ENCODE measurements at regions not wholly inside any gene's neighbourhood (a gene's known extent, or its start where the extent isn't known, plus 50 kb on each side); places are given as distances from the start of the nearest gene placed in this dataset.

DNA sequence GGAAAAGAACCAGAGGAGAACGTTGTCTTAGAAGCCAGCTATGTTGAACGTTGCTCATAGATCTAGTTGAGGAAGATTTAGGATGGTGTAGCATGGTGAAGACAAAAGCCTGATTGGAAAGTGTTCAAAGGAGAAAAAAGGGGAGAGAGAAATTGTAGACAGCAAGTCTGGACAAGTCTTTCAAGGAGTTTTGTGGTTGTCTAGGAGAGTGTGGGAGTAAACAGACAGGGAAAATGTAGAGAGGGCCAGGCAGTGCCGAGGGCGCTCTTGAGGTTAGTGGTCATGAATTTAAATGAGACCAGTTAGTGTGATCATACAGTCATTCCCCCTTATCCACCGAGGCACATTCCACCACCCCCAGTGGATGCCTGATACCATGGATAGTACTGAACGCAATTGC, 167.5 kb upstream of the IL12A start:
- no peak for DNase-seq (ENCODE audit: low read depth)

DNA sequence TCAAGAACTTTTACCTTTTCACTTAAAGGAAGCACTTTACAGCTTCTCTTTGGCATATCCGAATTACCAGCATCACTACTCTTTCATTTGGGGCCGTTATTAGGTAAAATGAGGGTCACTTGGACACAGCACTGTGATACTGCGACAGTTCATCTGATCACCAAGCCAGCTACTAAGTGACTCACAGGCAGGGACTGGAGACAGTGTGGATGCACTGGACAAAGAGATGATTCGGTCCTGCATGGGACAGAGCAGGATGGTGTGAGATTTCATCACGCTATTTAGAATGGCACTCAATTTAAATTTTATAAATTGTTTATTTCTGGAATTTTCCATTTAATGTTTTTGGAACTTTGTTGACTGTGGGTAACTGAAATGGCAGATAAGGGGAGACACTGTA, 166.9 kb upstream of the IL12A start:
- no peak for DNase-seq (ENCODE audit: low read depth)

GRCh38 chr3:159823780-159824179, 164.9 kb upstream of the IL12A start:
- DNase-seq (ENCODE audit: low read depth), result no peak

DNA sequence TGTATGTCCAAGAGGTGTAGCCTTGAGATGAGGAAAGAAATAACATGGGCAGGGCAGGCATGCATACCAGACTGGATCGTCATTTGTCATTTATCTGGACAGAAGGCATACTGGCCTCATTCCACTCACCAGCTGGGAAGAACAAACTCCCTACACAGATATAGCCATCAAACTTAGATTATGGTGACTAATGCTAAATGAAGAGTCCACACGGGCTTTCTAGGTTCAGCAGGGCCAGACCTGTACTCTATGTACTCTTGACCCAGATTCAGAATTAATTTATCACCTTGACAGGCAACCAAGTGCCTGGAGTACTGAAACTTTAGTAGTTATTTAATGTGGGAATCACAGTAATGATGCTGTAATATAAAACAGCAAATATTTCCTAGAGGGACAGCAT, 164.3 kb upstream of the IL12A start:
- no peak for DNase-seq (ENCODE audit: low read depth)

- no peak for DNase-seq (ENCODE audit: low read depth)
Measured at GRCh38 chr3:159825216-159825854, 163.3 kb upstream of the IL12A start.

DNA sequence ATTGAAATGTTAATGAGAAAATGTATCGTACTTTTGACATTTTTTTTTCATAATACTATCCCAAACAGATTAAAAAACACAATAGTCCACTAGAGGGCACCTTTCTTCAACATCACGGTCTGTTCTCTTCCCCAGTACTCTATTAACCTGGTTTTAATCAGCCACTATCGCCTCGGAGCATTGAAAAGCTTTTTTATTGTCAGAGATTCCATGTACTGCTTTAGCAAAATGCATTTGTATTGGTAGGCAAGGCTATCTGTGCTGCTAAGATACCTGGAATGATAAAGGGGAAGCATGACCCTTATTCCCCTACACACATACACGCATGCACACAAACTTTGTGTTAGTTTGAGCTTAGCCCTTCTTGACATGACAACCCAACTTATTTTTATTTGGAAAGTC, 160.1 kb upstream of the IL12A start:
- no peak for DNase-seq (ENCODE audit: low read depth)

- no peak for DNase-seq (ENCODE audit: low read depth)
Measured at GRCh38 chr3:159829056-159829455, 159.6 kb upstream of the IL12A start.

GRCh38 chr3:159829539-159830227, 159.0 kb upstream of the IL12A start:
- DNase-seq (ENCODE audit: low read depth), result no peak

DNA sequence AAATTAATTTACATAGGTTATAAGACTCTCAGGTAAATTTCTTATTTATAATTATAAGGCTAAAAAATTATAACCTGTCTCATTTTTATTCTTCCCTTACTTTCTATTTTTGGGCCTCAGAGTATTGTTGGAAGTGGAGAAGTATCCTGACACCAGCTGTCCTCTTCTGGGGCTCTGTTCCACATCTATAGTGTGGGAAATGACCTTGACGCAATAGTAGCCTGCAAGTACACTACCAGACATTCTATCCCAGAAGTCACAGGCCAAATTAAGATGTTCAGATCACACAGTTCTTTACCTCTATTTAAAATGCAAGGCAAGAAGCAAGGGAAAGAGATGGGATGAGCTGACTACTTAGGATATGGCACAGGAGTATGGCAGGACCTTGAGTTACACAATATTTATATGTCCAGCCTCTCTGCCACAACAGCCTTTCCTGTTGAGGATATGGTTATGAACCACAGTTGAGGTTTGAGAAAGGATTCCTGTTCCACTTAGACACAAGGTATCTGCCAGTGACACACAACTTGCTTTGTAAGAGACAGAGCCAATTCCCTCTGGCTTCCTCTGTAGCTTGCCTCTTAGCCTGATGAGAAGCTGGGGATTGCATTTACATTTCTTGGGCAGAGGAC, 158.0 kb upstream of the IL12A start:
- no peak for DNase-seq (ENCODE audit: low read depth)

GRCh38 chr3:159831466-159831865, 157.2 kb upstream of the IL12A start:
- no peak for DNase-seq (ENCODE audit: low read depth)

DNA sequence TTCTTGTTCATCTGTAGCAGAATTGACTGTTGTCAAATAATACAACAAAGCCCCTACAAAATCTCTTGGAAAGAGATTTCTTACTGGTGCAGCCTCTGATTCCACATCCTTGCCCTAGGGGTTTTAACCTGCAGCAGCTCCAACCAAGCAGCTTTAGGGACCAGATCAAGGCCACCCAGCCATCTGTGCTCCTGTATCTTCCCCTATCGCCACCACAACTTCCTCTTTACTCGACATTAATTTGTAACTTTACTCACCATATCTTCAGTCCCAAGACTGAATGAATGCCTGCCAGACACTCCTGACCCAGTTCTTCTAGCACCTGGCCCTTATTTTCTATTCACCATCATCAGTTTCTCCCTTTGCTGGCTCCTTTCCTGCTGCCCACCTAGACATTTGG, 156.6 kb upstream of the IL12A start:
- DNase-seq (ENCODE audit: low read depth), result no peak

GRCh38 chr3:159835126-159835525, 153.5 kb upstream of the IL12A start:
- no peak for DNase-seq (ENCODE audit: low read depth)

DNA sequence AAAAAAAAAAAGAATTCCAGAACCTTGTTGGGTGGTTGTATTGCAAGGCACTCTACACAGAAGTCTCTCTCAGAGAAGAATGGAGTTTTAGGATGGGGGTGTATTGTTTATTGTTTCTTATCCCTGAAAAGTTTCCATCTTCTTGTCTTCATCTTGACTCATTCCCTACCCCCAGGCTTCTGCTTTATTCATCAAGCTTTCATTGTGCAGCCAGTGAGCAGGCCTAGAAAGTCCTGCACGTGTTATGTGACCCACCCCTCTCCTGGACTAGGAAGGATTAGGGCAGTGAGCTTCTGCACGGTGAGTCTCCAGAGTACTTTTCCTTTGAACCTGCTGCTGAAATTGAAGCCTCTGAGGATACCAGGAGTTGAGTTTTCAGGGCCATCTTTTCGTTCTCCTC, 150.9 kb upstream of the IL12A start:
- DNase-seq (ENCODE audit: low read depth), result no peak

DNA sequence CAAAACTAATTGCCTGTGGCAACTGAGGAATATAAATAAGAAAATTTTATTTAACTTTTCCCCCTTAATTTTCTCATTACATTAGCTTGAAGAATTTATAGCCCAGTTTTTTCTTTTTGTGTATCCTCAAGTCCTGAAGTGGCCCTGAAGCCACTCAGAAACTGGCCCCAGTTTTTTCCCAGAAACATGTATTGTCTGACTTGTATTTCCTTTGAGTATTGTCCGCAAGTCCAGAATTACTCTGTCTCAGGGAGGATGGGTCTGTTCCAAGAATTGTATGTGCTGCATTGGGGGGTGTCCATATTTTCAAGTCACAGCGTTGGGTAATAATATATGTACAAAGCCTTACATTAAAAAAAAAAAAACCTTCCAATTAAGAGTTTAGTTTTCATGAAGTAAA, 149.7 kb upstream of the IL12A start:
- no peak for DNase-seq (ENCODE audit: low read depth)

- peak; percentile 1 for DNase-seq (ENCODE audit: low read depth)
Measured at GRCh38 chr3:159839561-159840379, 148.9 kb upstream of the IL12A start, which contains the start of gene SCHIP1. Gene SCHIP1 (plus strand): TSS chr3:159839861.

DNA sequence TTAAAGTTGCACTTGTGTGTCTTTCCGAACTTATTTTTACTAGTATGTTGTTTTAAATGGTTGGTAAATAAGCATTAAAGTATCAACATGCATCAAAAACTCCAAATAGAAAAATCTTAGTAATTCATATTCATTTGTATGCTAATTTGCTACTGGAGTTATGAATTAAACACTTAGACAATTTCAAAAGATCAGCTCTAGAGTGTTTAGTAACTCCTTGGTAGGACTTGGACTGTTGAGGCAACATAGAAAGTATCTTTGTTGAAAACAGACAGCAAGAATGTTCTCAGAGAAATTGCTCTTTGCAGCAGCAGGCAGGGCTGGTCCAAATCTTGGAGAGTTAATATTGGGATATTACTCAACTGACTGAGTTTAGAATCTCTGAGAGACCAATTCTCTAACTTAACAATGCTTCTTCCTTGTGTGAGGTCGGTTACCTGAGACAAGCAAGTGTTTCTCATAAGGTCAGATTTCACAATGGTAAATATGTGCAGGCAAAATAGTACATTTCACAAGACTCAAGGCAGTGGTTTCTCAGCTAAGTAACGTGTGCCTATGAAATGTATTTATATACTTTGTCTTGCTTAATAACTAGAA, 147.8 kb upstream of the IL12A start:
- DNase-seq (ENCODE audit: low read depth), result no peak

GRCh38 chr3:159841766-159842165, 146.9 kb upstream of the IL12A start:
- DNase-seq (ENCODE audit: low read depth), result no peak

- DNase-seq (ENCODE audit: low read depth), result no peak
Measured at GRCh38 chr3:159843840-159844730, 144.6 kb upstream of the IL12A start.

GRCh38 chr3:159844801-159845261, 143.8 kb upstream of the IL12A start:
- DNase-seq (ENCODE audit: low read depth), result no peak

GRCh38 chr3:159845737-159846136, 142.9 kb upstream of the IL12A start:
- DNase-seq (ENCODE audit: low read depth), result no peak

- no peak for DNase-seq (ENCODE audit: low read depth)
Measured at GRCh38 chr3:159846255-159846654, 142.4 kb upstream of the IL12A start.
